ENCODE measurements at regions not wholly inside any gene's neighbourhood (a gene's known extent, or its start where the extent isn't known, plus 50 kb on each side); places are given as distances from the start of the nearest gene placed in this dataset.

- intact Hi-C loops (cut with micrococcal nuclease): no loop called here
- H3K27ac Mint-ChIP-seq: no peak overlapping the region
- no peaks in the 10 kb centered on the region for H3K27me3 Mint-ChIP-seq (ENCODE audit: low read depth)
- H3K36me3 Mint-ChIP-seq (ENCODE audit: low read depth): no peaks in the 10 kb centered on the region
- H3K9me3 Mint-ChIP-seq: no peaks in the 10 kb centered on the region
- H3K4me1 Mint-ChIP-seq (ENCODE audit: low read depth): peaks cover 4% of the 10 kb centered on the region
- CTCF ChIA-PET: no interaction called here
- DNase-seq: no peak
- H3K4me3 Mint-ChIP-seq: no peak overlapping the region
Measured at GRCh38 chr12:68406911-68407310, 74.7 kb upstream of the MDM1 start.

GRCh38 chr12:68410018-68410660 lies 78.0 kb upstream of the MDM1 start:
- no peaks in the 10 kb centered on the region for H3K9me3 Mint-ChIP-seq
- H3K4me1 Mint-ChIP-seq (ENCODE audit: low read depth): peaks cover 4% of the 10 kb centered on the region
- H3K27me3 Mint-ChIP-seq (ENCODE audit: low read depth): no peaks in the 10 kb centered on the region
- CTCF ChIA-PET: no interaction called here
- no peak for DNase-seq
- intact Hi-C loops (cut with micrococcal nuclease): no loop called here
- no peaks in the 10 kb centered on the region for H3K36me3 Mint-ChIP-seq (ENCODE audit: low read depth)
- no peak overlapping the region for H3K27ac Mint-ChIP-seq
- no peak overlapping the region for H3K4me3 Mint-ChIP-seq

- Mint-ChIP-seq H3K4me1 (ENCODE audit: low read depth) (peaks cover 4% of the 10 kb centered on the region), H3K4me3 (no peak overlapping the region), H3K27me3 (ENCODE audit: low read depth) (no peaks in the 10 kb centered on the region), H3K9me3 (no peaks in the 10 kb centered on the region), H3K36me3 (ENCODE audit: low read depth) (no peaks in the 10 kb centered on the region), H3K27ac (no peak overlapping the region)
- intact Hi-C loops (cut with micrococcal nuclease): no loop called here
- DNase-seq: no peak
- CTCF ChIA-PET: no interaction called here
Measured at GRCh38 chr12:68411371-68411770, 79.2 kb upstream of the MDM1 start.

- Mint-ChIP-seq H3K36me3 (ENCODE audit: low read depth) (no peaks in the 10 kb centered on the region), H3K27me3 (ENCODE audit: low read depth) (no peaks in the 10 kb centered on the region), H3K4me3 (no peak overlapping the region), H3K4me1 (ENCODE audit: low read depth) (peaks cover 6% of the 10 kb centered on the region), H3K27ac (no peak overlapping the region), H3K9me3 (no peaks in the 10 kb centered on the region)
- DNase-seq: no peak
- intact Hi-C loops (cut with micrococcal nuclease): no loop called here
- CTCF ChIA-PET: no interaction called here
Measured at GRCh38 chr12:68414988-68415387, 82.8 kb upstream of the MDM1 start.

- Mint-ChIP-seq H3K9me3 (no peaks in the 10 kb centered on the region), H3K4me3 (no peak overlapping the region), H3K27me3 (ENCODE audit: low read depth) (no peaks in the 10 kb centered on the region), H3K36me3 (ENCODE audit: low read depth) (no peaks in the 10 kb centered on the region), H3K4me1 (ENCODE audit: low read depth) (peaks cover 8% of the 10 kb centered on the region), H3K27ac (no peak overlapping the region)
- DNase-seq: no peak
- intact Hi-C loops (cut with micrococcal nuclease): no loop called here
- CTCF ChIA-PET: interaction anchor here (0.6 kb wide), 1 partner anchor 423 kb away, joined by 6 read pairs; no protein-coding TSS in a partner anchor
Measured at GRCh38 chr12:68416350-68416749, 84.2 kb upstream of the MDM1 start.

GRCh38 chr12:68416826-68417225 lies 84.7 kb upstream of the MDM1 start:
- intact Hi-C loops (cut with micrococcal nuclease): no loop called here
- CTCF ChIA-PET: no interaction called here
- H3K9me3 Mint-ChIP-seq: no peaks in the 10 kb centered on the region
- no peak overlapping the region for H3K4me3 Mint-ChIP-seq
- H3K4me1 Mint-ChIP-seq (ENCODE audit: low read depth): peaks cover 8% of the 10 kb centered on the region
- H3K27me3 Mint-ChIP-seq (ENCODE audit: low read depth): no peaks in the 10 kb centered on the region
- no peak for DNase-seq
- no peak overlapping the region for H3K27ac Mint-ChIP-seq
- H3K36me3 Mint-ChIP-seq (ENCODE audit: low read depth): no peaks in the 10 kb centered on the region

GRCh38 chr12:68418137-68418460 lies 85.9 kb upstream of the MDM1 start:
- H3K4me1 Mint-ChIP-seq (ENCODE audit: low read depth): peaks cover 8% of the 10 kb centered on the region
- CTCF ChIA-PET: no interaction called here
- H3K36me3 Mint-ChIP-seq (ENCODE audit: low read depth): no peaks in the 10 kb centered on the region
- H3K27ac Mint-ChIP-seq: no peak overlapping the region
- no peak for DNase-seq
- no peak overlapping the region for H3K4me3 Mint-ChIP-seq
- no peaks in the 10 kb centered on the region for H3K9me3 Mint-ChIP-seq
- H3K27me3 Mint-ChIP-seq (ENCODE audit: low read depth): no peaks in the 10 kb centered on the region
- intact Hi-C loops (cut with micrococcal nuclease): no loop called here

GRCh38 chr12:68420225-68421010 lies 88.3 kb upstream of the MDM1 start:
- H3K4me1 Mint-ChIP-seq (ENCODE audit: low read depth): peaks cover 8% of the 10 kb centered on the region
- intact Hi-C loops (cut with micrococcal nuclease): no loop called here
- no peak overlapping the region for H3K4me3 Mint-ChIP-seq
- H3K9me3 Mint-ChIP-seq: no peaks in the 10 kb centered on the region
- CTCF ChIA-PET: interaction anchor here (0.7 kb wide), 1 partner anchor 145 kb away, joined by 3 read pairs; no protein-coding TSS in a partner anchor
- no peak for DNase-seq
- no peak overlapping the region for H3K27ac Mint-ChIP-seq
- H3K36me3 Mint-ChIP-seq (ENCODE audit: low read depth): no peaks in the 10 kb centered on the region
- no peaks in the 10 kb centered on the region for H3K27me3 Mint-ChIP-seq (ENCODE audit: low read depth)

GRCh38 chr12:68422159-68422558 lies 90.0 kb upstream of the MDM1 start:
- Mint-ChIP-seq H3K27me3 (ENCODE audit: low read depth) (no peaks in the 10 kb centered on the region), H3K27ac (no peak overlapping the region), H3K9me3 (no peaks in the 10 kb centered on the region), H3K36me3 (ENCODE audit: low read depth) (no peaks in the 10 kb centered on the region), H3K4me3 (no peak overlapping the region), H3K4me1 (ENCODE audit: low read depth) (peaks cover 8% of the 10 kb centered on the region)
- intact Hi-C loops (cut with micrococcal nuclease): no loop called here
- no peak for DNase-seq
- CTCF ChIA-PET: interaction anchor here (1.2 kb wide), 1 partner anchor 61 kb away, joined by 4 read pairs; no protein-coding TSS in a partner anchor

GRCh38 chr12:68422956-68423574 lies 90.9 kb upstream of the MDM1 start:
- Mint-ChIP-seq H3K27me3 (ENCODE audit: low read depth) (no peaks in the 10 kb centered on the region), H3K9me3 (no peaks in the 10 kb centered on the region), H3K4me3 (no peak overlapping the region), H3K36me3 (ENCODE audit: low read depth) (no peaks in the 10 kb centered on the region), H3K27ac (no peak overlapping the region), H3K4me1 (ENCODE audit: low read depth) (peaks cover 2% of the 10 kb centered on the region)
- DNase-seq: no peak
- intact Hi-C loops (cut with micrococcal nuclease): no loop called here
- CTCF ChIA-PET: interaction anchor here (0.7 to 1.2 kb wide), 3 partner anchors 20 to 60 kb away, joined by 4 to 5 read pairs (median 4); no protein-coding TSS in a partner anchor

GRCh38 chr12:68425998-68426397 lies 93.8 kb upstream of the MDM1 start:
- Mint-ChIP-seq H3K36me3 (ENCODE audit: low read depth) (no peaks in the 10 kb centered on the region), H3K9me3 (no peaks in the 10 kb centered on the region), H3K4me3 (no peak overlapping the region), H3K27ac (no peak overlapping the region), H3K27me3 (ENCODE audit: low read depth) (no peaks in the 10 kb centered on the region), H3K4me1 (ENCODE audit: low read depth) (no peaks in the 10 kb centered on the region)
- intact Hi-C loops (cut with micrococcal nuclease): no loop called here
- DNase-seq: no peak
- CTCF ChIA-PET: interaction anchor here (1.1 to 1.2 kb wide), 2 partner anchors 9 to 113 kb away, joined by 3 to 6 read pairs; no protein-coding TSS in a partner anchor

- intact Hi-C loops (cut with micrococcal nuclease): no loop called here
- Mint-ChIP-seq H3K36me3 (ENCODE audit: low read depth) (no peaks in the 10 kb centered on the region), H3K9me3 (no peaks in the 10 kb centered on the region), H3K4me1 (ENCODE audit: low read depth) (no peaks in the 10 kb centered on the region), H3K27ac (no peak overlapping the region), H3K4me3 (no peak overlapping the region), H3K27me3 (ENCODE audit: low read depth) (no peaks in the 10 kb centered on the region)
- no peak for DNase-seq
- CTCF ChIA-PET: no interaction called here
Measured at GRCh38 chr12:68428211-68428610, 96.0 kb upstream of the MDM1 start.
